ENCODE measurements at regions not wholly inside any gene's neighbourhood (a gene's known extent, or its start where the extent isn't known, plus 50 kb on each side); places are given as distances from the start of the nearest gene placed in this dataset.

DNA sequence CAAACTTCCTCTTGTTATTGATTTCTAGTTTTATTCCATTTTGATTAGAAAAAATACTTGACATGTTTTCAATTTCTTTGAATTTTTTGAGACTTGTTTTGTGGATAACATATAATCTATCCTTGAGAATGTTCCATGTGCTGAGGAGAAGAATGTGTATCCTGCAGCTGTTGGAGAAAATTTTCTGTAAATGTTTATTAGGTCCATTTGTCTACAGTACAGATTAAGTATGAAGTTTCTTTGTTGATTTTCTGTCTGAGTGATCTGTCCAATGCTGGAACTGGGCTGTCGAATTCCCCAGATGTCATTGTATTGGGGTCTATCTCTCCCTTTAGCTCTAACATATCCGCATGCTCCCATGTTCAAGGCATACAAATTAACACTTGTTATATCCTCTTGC is 251.2 kb downstream of the CSNK1G3 start:
- FAIRE-seq (no peak), DNase-seq (ENCODE audit: low read depth in 1 of 2, low spot score in 2 of 2) (no peak)
- Histone ChIP-seq H3K9ac (replicated peaks in 1 of 4; ENCODE audit: extremely low read depth in 1 of 4, low read depth in 3 of 4, low read length in 3 of 4) (no peak overlapping the region), H3K36me3 (ENCODE audit: control insufficient read depth in 2 of 4, insufficient read depth in 4 of 4, low read length in 3 of 4) (no peaks in the 10 kb centered on the region), H3K4me1 (replicated peaks in 1 of 4; ENCODE audit: control insufficient read depth in 3 of 4, insufficient read depth in 4 of 4, low read length in 3 of 4) (no peaks in the 10 kb centered on the region), H2AFZ (ENCODE audit: low read length) (no peak overlapping the region), H2AK5ac (ENCODE audit: low read depth, low read length) (no peak overlapping the region), H4K5ac (ENCODE audit: insufficient read length, low read depth, low read length) (no peak overlapping the region), H3K9me3 (ENCODE audit: insufficient read depth in 2 of 2, low read depth in 1 of 2, low read length in 1 of 2) (peaks cover 0 to 5% of the 10 kb centered on the region in 2 experiments; a peak in 2 of 4 replicates), H4K91ac (replicated peaks; ENCODE audit: insufficient read length, low read length) (no peak overlapping the region), H3K27ac (ENCODE audit: low read depth, low read length) (no peak overlapping the region), H3K4me3 (ENCODE audit: extremely low read depth in 1 of 4, insufficient read depth in 2 of 4, low read depth in 3 of 4, low read length in 4 of 4) (no peak overlapping the region), H3K79me2 (ENCODE audit: control insufficient read depth in 1 of 2, insufficient read depth in 2 of 2, low read length in 2 of 2) (no peaks in the 10 kb centered on the region), H4K8ac (ENCODE audit: extremely low read depth, insufficient read depth, low read length) (no peak overlapping the region), H2BK120ac (replicated peaks; ENCODE audit: low read depth, low read length) (no peak overlapping the region), H2BK20ac (ENCODE audit: low read length) (no peak overlapping the region), H4K20me1 (replicated peaks in 1 of 2; ENCODE audit: control insufficient read depth in 1 of 2, insufficient read depth in 2 of 2, low read length in 2 of 2) (no peaks in the 10 kb centered on the region), H2BK15ac (ENCODE audit: low read length) (no peak overlapping the region), H3K4me2 (ENCODE audit: insufficient read depth in 1 of 2, low read depth in 2 of 2, low read length in 2 of 2) (no peak overlapping the region), H3K23ac (ENCODE audit: insufficient read length) (no peak overlapping the region), H3K18ac (ENCODE audit: extremely low read depth, low read length) (no peak overlapping the region), H2BK5ac (ENCODE audit: low read depth, low read length) (no peak overlapping the region), H2BK12ac (ENCODE audit: low read depth, low read length) (no peak overlapping the region), H3K4ac (replicated peaks; ENCODE audit: insufficient read length, low read depth, low read length) (no peak overlapping the region), H3K23me2 (ENCODE audit: low read depth, low read length) (no peaks in the 10 kb centered on the region; the same call in 1 of the 2 replicates), H3K79me1 (ENCODE audit: low read depth, low read length) (no peaks in the 10 kb centered on the region), H3K56ac (replicated peaks; ENCODE audit: insufficient read length, low read depth, low read length) (no peak overlapping the region), H3K27me3 (replicated peaks in 1 of 4; ENCODE audit: control insufficient read depth in 3 of 4, extremely low read depth in 1 of 4, insufficient read depth in 3 of 4, low read length in 3 of 4) (no peaks in the 10 kb centered on the region), H3K14ac (ENCODE audit: insufficient read length) (no peak overlapping the region)
- CTCF ChIA-PET (ENCODE audit: partially characterized antibody) = no interaction called here
- POLR2A ChIA-PET (ENCODE audit: partially characterized antibody) = no interaction called here
- WGBS, 2 experiments (ENCODE audit: extremely low coverage in 1 of 2, insufficient coverage in 1 of 2, insufficient read length in 1 of 2, insufficient replicate concordance in 2 of 2, low coverage in 1 of 2, low lambda C conversion rate in 2 of 2, missing lambda C conversion rate in 1 of 2) = 93% methylated on average over 2 of the region's 2 CpGs; no CpG with 5 or more reads in 1 of the 2 experiments
- no peak for TF ChIP-seq SP2 (IDR thresholded peaks at IDR 0.05; ENCODE audit: low read length)
- TF ChIP-seq CEBPB (IDR thresholded peaks at IDR 0.05; ENCODE audit: low read depth, low read length) = no peak
- no peak for TF ChIP-seq TEAD4 (IDR thresholded peaks at IDR 0.05; ENCODE audit: low read depth, low read length)
- TF ChIP-seq, protein P1, sequence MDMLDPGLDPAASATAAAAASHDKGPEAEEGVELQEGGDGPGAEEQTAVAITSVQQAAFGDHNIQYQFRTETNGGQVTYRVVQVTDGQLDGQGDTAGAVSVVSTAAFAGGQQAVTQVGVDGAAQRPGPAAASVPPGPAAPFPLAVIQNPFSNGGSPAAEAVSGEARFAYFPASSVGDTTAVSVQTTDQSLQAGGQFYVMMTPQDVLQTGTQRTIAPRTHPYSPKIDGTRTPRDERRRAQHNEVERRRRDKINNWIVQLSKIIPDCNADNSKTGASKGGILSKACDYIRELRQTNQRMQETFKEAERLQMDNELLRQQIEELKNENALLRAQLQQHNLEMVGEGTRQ (IDR thresholded peaks at IDR 0.05; ENCODE audit: low read length) = no peak
- TF ChIP-seq SIN3A (conservative IDR thresholded peaks at IDR 0.05 in 1 of 2, IDR thresholded peaks at IDR 0.05 in 1 of 2; ENCODE audit: low read depth in 1 of 2, low read length in 2 of 2) = no peak
- no peak for TF ChIP-seq YY1 (IDR thresholded peaks at IDR 0.05; ENCODE audit: low read depth, low read length)
- TF ChIP-seq HDAC6 (IDR thresholded peaks at IDR 0.05; ENCODE audit: low read depth, low read length) = no peak
- TF ChIP-seq, protein P2, sequence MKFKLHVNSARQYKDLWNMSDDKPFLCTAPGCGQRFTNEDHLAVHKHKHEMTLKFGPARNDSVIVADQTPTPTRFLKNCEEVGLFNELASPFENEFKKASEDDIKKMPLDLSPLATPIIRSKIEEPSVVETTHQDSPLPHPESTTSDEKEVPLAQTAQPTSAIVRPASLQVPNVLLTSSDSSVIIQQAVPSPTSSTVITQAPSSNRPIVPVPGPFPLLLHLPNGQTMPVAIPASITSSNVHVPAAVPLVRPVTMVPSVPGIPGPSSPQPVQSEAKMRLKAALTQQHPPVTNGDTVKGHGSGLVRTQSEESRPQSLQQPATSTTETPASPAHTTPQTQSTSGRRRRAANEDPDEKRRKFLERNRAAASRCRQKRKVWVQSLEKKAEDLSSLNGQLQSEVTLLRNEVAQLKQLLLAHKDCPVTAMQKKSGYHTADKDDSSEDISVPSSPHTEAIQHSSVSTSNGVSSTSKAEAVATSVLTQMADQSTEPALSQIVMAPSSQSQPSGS (IDR thresholded peaks at IDR 0.05; ENCODE audit: low read length) = no peak
- no peak for TF ChIP-seq ASH2L (IDR thresholded peaks at IDR 0.05; ENCODE audit: low read length)
- TF ChIP-seq NRF1 (IDR thresholded peaks at IDR 0.05; ENCODE audit: low read depth, low read length) = no peak
- TF ChIP-seq NANOG (IDR thresholded peaks at IDR 0.05; ENCODE audit: insufficient read depth, low read depth, low read length, poor library complexity, severe bottlenecking) = no peak
- no peak for TF ChIP-seq SRF (IDR thresholded peaks at IDR 0.05; ENCODE audit: low read depth, low read length)
- TF ChIP-seq MAFK (IDR thresholded peaks at IDR 0.05; ENCODE audit: low read depth, low read length) = no peak

Measured in H1 (cell line).